ENCODE measurements at regions not wholly inside any gene's neighbourhood (a gene's known extent, or its start where the extent isn't known, plus 50 kb on each side); places are given as distances from the start of the nearest gene placed in this dataset.

DNA sequence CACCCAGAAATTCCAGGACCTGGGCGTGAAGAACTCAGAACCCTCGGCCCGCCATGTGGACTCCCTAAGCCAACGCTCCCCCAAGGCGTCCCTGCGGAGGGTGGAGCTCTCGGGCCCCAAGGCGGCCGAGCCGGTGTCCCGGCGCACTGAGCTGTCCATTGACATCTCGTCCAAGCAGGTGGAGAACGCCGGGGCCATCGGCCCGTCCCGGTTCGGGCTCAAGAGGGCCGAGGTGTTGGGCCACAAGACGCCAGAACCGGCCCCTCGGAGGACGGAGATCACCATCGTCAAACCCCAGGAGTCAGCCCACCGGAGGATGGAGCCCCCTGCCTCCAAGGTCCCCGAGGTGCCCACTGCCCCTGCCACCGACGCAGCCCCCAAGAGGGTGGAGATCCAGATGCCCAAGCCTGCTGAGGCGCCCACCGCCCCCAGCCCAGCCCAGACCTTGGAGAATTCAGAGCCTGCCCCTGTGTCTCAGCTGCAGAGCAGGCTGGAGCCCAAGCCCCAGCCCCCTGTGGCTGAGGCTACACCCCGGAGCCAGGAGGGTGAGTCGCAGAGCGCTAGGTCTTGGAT lies 261.5 kb downstream of the SEC14L1 start:
- TF ChIP-seq, protein P1, sequence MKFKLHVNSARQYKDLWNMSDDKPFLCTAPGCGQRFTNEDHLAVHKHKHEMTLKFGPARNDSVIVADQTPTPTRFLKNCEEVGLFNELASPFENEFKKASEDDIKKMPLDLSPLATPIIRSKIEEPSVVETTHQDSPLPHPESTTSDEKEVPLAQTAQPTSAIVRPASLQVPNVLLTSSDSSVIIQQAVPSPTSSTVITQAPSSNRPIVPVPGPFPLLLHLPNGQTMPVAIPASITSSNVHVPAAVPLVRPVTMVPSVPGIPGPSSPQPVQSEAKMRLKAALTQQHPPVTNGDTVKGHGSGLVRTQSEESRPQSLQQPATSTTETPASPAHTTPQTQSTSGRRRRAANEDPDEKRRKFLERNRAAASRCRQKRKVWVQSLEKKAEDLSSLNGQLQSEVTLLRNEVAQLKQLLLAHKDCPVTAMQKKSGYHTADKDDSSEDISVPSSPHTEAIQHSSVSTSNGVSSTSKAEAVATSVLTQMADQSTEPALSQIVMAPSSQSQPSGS (CRISPR knock-in tag; IDR thresholded peaks at IDR 0.05; ENCODE audit: borderline replicate concordance, low read depth), result no peak
- TF ChIP-seq, protein P2, sequence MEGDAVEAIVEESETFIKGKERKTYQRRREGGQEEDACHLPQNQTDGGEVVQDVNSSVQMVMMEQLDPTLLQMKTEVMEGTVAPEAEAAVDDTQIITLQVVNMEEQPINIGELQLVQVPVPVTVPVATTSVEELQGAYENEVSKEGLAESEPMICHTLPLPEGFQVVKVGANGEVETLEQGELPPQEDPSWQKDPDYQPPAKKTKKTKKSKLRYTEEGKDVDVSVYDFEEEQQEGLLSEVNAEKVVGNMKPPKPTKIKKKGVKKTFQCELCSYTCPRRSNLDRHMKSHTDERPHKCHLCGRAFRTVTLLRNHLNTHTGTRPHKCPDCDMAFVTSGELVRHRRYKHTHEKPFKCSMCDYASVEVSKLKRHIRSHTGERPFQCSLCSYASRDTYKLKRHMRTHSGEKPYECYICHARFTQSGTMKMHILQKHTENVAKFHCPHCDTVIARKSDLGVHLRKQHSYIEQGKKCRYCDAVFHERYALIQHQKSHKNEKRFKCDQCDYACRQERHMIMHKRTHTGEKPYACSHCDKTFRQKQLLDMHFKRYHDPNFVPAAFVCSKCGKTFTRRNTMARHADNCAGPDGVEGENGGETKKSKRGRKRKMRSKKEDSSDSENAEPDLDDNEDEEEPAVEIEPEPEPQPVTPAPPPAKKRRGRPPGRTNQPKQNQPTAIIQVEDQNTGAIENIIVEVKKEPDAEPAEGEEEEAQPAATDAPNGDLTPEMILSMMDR (IDR thresholded peaks at IDR 0.05), result no peak
- no peak for TF ChIP-seq HMGA2 (CRISPR knock-in tag; IDR thresholded peaks at IDR 0.05)

Measured in WTC11 (cell line).